ENCODE measurements at regions not wholly inside any gene's neighbourhood (a gene's known extent, or its start where the extent isn't known, plus 50 kb on each side); places are given as distances from the start of the nearest gene placed in this dataset.

DNA sequence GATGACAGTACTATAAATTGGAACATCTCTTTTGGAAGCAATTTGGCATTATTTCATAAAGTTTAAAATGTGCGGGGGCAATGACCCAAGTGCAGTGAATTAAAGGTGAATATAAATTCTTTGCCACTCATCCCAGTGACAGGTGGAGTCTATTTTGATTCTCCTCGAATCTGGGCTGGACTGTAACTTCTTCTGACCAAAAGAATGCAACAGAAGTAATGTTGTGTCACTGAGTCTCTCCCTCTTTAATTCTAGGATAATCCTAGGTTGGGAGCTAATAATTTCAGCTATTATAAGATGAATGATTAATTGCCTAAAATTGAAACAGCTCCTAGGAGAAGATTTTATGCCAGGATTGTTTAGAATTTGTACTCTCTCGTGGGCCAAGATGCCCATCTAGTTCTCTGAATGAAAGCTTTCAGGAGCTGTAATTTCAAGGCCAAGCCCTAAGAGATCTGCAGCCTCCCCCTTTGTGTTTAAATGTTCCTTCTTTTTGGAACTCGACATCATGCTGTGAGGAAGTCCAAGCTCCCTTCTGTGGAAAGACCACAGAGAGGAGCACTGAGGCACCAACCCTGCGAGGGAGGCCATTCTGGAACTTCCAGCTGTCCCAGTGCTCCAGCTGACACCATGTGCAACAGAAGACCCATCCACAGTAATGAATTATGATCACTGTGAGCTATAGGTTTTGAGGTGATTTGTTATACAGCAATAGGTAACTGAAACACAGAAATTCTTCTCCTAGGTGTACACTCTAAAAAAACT lies 208.1 kb downstream of the COPRS start:
- no peak for FAIRE-seq
- TF ChIP-seq POLR2AphosphoS5 (IDR thresholded peaks at IDR 0.05; ENCODE audit: low read depth, low read length) (no peak), CTCF (IDR thresholded peaks at IDR 0.05; ENCODE audit: control extremely low read depth in 1 of 3, insufficient read depth in 1 of 3, low read depth in 1 of 3, low read length in 3 of 3) (no peak), CBX8 (IDR thresholded peaks at IDR 0.05; ENCODE audit: borderline replicate concordance, low read depth, low read length) (no peak), BRCA1 (IDR thresholded peaks at IDR 0.05; ENCODE audit: low read depth, low read length) (no peak), FOSL1 (IDR thresholded peaks at IDR 0.05; ENCODE audit: insufficient read depth, low read depth, low read length) (no peak), EP300 (IDR thresholded peaks at IDR 0.05; ENCODE audit: borderline replicate concordance in 1 of 2, low read depth in 2 of 2, low read length in 2 of 2) (no peak)

More for the DNA sequence above, 208.1 kb downstream of the COPRS start:
- H3K9ac ChIP-seq (replicated peaks in 1 of 4; ENCODE audit: extremely low read depth in 1 of 4, low read depth in 3 of 4, low read length in 3 of 4), result no peak overlapping the region
- H3K14ac ChIP-seq (ENCODE audit: insufficient read length), result no peak overlapping the region
- POLR2A ChIA-PET (ENCODE audit: partially characterized antibody), result no interaction called here
- DNase-seq (ENCODE audit: low read depth in 1 of 2, low spot score in 2 of 2), result no peak
- no peak overlapping the region for H3K4me3 ChIP-seq (ENCODE audit: extremely low read depth in 1 of 4, insufficient read depth in 2 of 4, low read depth in 3 of 4, low read length in 4 of 4)
- no peak overlapping the region for H2BK12ac ChIP-seq (ENCODE audit: low read depth, low read length)
- no peak overlapping the region for H3K4ac ChIP-seq (replicated peaks; ENCODE audit: insufficient read length, low read depth, low read length)
- H3K18ac ChIP-seq (ENCODE audit: extremely low read depth, low read length), result no peak overlapping the region
- no peak overlapping the region for H2BK20ac ChIP-seq (ENCODE audit: low read length)
- no peak overlapping the region for H4K91ac ChIP-seq (replicated peaks; ENCODE audit: insufficient read length, low read length)
- H4K20me1 ChIP-seq (replicated peaks in 1 of 2; ENCODE audit: control insufficient read depth in 1 of 2, insufficient read depth in 2 of 2, low read length in 2 of 2), result no peaks in the 10 kb centered on the region
- H3K27me3 ChIP-seq (replicated peaks in 1 of 4; ENCODE audit: control insufficient read depth in 3 of 4, extremely low read depth in 1 of 4, insufficient read depth in 3 of 4, low read length in 3 of 4), result no peaks in the 10 kb centered on the region
- no peak overlapping the region for H2AK5ac ChIP-seq (ENCODE audit: low read depth, low read length)
- H2AFZ ChIP-seq (ENCODE audit: low read length), result no peak overlapping the region
- H3K36me3 ChIP-seq (ENCODE audit: control insufficient read depth in 2 of 4, insufficient read depth in 4 of 4, low read length in 3 of 4), result no peaks in the 10 kb centered on the region; a peak in 1 of 8 replicates
- H4K5ac ChIP-seq (ENCODE audit: insufficient read length, low read depth, low read length), result no peak overlapping the region
- H3K9me3 ChIP-seq (ENCODE audit: insufficient read depth in 2 of 2, low read depth in 1 of 2, low read length in 1 of 2), result peaks cover 10 to 15% of the 10 kb centered on the region in 2 experiments; a peak in 3 of 4 replicates
- H2BK120ac ChIP-seq (replicated peaks; ENCODE audit: low read depth, low read length), result no peak overlapping the region
- H3K23ac ChIP-seq (ENCODE audit: insufficient read length), result no peak overlapping the region
- H3K4me1 ChIP-seq (replicated peaks in 1 of 4; ENCODE audit: control insufficient read depth in 3 of 4, insufficient read depth in 4 of 4, low read length in 3 of 4), result no peaks in the 10 kb centered on the region
- no peak overlapping the region for H3K27ac ChIP-seq (ENCODE audit: low read depth, low read length)
- CTCF ChIA-PET (ENCODE audit: partially characterized antibody), result interaction anchor here (0.7 to 1.5 kb wide), 6 partner anchors 12 to 192 kb away, joined by 3 to 5 read pairs (median 3); no protein-coding TSS in a partner anchor
- no peaks in the 10 kb centered on the region for H3K79me2 ChIP-seq (ENCODE audit: control insufficient read depth in 1 of 2, insufficient read depth in 2 of 2, low read length in 2 of 2)
- H3K79me1 ChIP-seq (ENCODE audit: low read depth, low read length), result no peaks in the 10 kb centered on the region
- no peak overlapping the region for H2BK5ac ChIP-seq (ENCODE audit: low read depth, low read length)
- H3K56ac ChIP-seq (replicated peaks; ENCODE audit: insufficient read length, low read depth, low read length), result no peak overlapping the region
- no peak overlapping the region for H2BK15ac ChIP-seq (ENCODE audit: low read length)
- H4K8ac ChIP-seq (ENCODE audit: extremely low read depth, insufficient read depth, low read length), result no peak overlapping the region
- H3K4me2 ChIP-seq (ENCODE audit: insufficient read depth in 1 of 2, low read depth in 2 of 2, low read length in 2 of 2), result no peak overlapping the region
- 77% methylated on average over 5 of the region's 5 CpGs; no CpG with 5 or more reads in 1 of the 2 experiments for WGBS, 2 experiments (ENCODE audit: extremely low coverage in 1 of 2, insufficient coverage in 1 of 2, insufficient read length in 1 of 2, insufficient replicate concordance in 2 of 2, low coverage in 1 of 2, low lambda C conversion rate in 2 of 2, missing lambda C conversion rate in 1 of 2)
- H3K23me2 ChIP-seq (ENCODE audit: low read depth, low read length), result no peaks in the 10 kb centered on the region

Measured in H1 (cell line).